D721Med (cell line): ENCODE measurements at regions not wholly inside any gene's neighbourhood (a gene's known extent, or its start where the extent isn't known, plus 50 kb on each side); places are given as distances from the start of the nearest gene placed in this dataset.
"Not testable (repeated sequence)": the region's sequence is repeated elsewhere in the genome, so short reads cannot be mapped to it uniquely, and the experiment has no call there.

Experiments
- DNase-seq: peaks from one replicate; pipeline ENCODE4 v3.0.0; 2011; ENCODE audit warnings: low spot score; ENCODE audit not compliant: insufficient read length
- FAIRE-seq: peaks from 2 replicates; lab custom pipeline; 2011; peaks lifted over from hg19 to GRCh38; lab: Jason Lieb, UNC
- TF ChIP-seq, protein P1 (sequence below): IDR thresholded peaks from 2 replicates; pipeline ENCODE4 v1.5.1; 2012; ENCODE audit warnings: mild to moderate bottlenecking, control low read depth; ENCODE audit not compliant: insufficient read depth; ENCODE audit errors: missing control alignments

DNA sequence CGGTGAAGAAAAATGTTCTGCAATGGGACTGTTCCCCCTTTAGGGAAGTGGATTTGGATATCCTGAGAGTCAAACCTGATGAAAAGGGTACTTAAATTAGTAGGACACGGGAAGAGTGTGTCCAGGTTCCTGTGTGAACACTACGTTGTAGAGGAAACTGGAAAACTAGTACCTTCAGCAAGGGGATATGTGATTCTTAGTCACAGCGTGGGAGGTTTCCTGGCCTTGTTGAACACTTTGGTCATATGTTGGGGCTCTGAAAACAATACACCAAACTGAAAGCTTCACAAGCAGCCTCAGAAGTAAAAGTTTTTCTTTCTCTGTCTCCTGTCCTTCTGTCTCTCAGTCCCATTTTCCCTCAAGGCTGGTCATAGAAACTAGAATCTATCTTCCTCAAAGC is 306.9 kb upstream of the GLI3 start:
- TF ChIP-seq, protein P1, sequence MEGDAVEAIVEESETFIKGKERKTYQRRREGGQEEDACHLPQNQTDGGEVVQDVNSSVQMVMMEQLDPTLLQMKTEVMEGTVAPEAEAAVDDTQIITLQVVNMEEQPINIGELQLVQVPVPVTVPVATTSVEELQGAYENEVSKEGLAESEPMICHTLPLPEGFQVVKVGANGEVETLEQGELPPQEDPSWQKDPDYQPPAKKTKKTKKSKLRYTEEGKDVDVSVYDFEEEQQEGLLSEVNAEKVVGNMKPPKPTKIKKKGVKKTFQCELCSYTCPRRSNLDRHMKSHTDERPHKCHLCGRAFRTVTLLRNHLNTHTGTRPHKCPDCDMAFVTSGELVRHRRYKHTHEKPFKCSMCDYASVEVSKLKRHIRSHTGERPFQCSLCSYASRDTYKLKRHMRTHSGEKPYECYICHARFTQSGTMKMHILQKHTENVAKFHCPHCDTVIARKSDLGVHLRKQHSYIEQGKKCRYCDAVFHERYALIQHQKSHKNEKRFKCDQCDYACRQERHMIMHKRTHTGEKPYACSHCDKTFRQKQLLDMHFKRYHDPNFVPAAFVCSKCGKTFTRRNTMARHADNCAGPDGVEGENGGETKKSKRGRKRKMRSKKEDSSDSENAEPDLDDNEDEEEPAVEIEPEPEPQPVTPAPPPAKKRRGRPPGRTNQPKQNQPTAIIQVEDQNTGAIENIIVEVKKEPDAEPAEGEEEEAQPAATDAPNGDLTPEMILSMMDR = no peak
- DNase-seq (no peak), FAIRE-seq (no peak)

DNA sequence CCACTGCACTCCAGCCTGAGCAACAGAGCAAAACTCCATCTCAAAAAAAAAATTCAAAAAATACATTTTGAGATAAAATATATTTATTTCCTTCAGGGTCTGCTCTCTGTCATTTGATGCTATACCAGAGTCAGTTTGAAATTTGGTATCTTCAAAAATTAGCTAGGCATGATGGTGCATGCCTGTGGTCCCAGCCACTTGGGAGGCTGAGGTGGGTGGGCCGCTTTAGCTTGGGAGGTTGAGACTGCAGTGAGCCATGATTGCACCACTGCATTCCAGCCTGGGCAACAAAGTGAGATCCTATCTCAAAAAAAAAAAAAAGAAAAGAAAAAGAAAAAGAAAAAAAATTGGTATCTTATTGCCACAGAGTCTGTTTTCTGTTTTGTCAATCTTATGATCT is 305.4 kb upstream of the GLI3 start:
- DNase-seq, FAIRE-seq: not testable (repeated sequence)

DNA sequence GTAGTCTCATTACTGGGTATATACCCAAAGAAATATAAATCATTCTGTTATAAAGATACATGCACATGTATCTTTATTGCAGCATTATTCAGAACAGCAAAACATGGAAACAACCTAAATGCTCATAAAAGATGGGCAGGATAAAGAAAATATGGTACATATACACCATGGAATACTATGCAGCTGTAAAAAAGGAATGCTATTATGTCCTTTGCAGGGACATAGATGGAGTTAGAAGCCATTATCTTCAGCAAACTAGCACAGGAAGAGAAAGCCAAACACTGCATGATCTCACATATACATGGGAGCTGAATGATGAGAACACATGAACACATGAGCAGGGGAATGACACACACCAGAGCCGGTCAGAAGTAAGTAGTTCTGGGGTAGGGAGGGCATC is 297.4 kb upstream of the GLI3 start:
- TF ChIP-seq, protein P1 = no peak
- no peak for FAIRE-seq
- DNase-seq = no peak

DNA sequence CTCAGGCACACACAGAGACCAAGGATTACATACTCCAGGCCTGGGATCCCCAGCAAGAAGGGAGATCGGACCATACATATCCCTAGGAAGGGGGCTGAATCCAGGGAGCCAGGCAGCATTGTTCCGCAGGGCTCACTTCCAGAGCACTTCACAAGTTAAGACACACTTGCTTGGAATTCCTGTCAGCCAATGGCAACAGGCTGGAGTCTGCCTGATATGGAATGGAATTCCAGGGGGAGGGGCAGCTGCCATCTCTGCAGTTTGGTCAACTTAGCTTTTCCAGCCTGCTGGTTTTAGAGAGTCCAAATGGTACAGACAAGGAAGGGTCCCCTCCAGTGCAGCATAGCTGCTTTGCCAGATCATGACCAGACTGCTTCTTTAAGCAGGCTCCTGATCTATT is 290.0 kb upstream of the GLI3 start:
- DNase-seq (no peak), FAIRE-seq (no peak)
- TF ChIP-seq, protein P1 = no peak

- TF ChIP-seq, protein P1 = no peak
- DNase-seq (no peak), FAIRE-seq (no peak)
These were observed 285.4 kb upstream of the GLI3 start for GRCh38 chr7:42522227-42522991.

DNA sequence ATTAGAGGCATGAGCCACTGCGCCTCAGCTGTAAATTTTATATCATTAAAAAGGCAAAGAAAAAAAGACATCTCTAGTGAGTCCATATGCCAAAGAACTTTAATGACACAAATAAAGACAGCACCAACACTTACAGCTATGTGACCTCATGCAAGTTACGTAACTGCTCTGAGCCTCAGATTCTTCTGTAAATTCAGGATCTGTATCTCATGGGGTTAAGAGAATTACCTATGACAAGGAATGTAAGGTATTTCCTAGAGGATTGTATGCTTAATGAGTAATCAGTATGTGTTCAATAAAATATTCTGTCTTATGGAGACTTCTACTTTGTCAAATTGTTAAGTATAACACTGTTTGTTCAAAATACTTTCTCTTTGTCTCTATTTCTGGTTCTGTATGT is 274.0 kb upstream of the GLI3 start:
- TF ChIP-seq, protein P1 = no peak
- DNase-seq (no peak), FAIRE-seq (no peak)

DNA sequence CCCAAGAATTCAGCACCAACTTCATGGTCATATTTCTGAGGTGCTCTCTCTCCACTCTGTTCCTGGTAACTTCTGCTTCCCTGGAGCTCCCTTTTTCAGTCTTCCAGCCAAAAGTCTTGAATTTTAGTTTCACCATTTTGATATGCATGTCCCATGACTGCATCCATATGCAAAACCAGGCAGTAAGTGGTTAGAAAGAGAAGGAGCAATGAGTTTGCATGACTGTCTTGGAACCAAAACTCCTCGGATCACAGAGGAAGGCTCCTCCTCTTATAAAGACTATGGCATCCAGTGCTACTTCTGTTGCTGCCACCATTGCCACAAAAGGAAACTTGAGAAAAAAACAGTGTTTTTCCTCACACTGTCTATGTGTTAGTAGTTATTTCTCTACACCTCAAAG is 269.1 kb upstream of the GLI3 start:
- DNase-seq = no peak
- FAIRE-seq = no peak
- TF ChIP-seq, protein P1 = no peak
